ENCODE measurements at regions not wholly inside any gene's neighbourhood (a gene's known extent, or its start where the extent isn't known, plus 50 kb on each side); places are given as distances from the start of the nearest gene placed in this dataset.

DNA sequence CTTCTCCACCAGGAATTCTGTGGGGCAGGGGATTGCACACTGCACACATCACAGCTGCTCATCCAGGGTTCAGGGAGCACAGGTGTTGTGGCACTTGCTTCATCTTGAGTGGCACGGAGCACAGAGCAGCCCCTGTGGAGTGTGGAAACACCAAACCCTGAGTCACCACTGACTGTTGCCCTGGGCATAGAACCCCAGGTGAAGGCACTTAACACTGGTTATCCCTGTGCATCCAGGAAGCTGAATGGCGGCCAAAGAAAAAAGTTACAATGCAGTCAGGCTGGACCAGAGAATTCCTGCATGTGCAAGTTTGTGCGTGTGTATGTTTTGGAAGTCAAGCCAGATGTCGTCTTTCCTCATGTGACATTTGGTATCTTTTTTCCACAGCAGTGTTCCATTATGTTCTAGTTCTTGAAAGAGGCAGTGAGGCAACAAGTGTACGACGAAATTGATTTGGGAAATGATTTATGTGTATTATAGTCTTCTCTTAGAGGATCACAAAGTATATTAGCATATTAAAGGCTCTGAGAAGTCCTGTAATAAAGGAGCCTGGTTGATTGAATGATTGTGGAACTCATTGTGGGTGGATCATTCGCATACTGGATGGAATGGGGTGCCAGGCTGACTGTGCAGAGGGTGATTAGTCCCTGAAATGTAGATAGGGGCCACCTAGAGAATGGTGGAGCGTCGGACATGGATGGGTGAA lies 292.3 kb downstream of the TLE3 start:
- no peak for DNase-seq

DNA sequence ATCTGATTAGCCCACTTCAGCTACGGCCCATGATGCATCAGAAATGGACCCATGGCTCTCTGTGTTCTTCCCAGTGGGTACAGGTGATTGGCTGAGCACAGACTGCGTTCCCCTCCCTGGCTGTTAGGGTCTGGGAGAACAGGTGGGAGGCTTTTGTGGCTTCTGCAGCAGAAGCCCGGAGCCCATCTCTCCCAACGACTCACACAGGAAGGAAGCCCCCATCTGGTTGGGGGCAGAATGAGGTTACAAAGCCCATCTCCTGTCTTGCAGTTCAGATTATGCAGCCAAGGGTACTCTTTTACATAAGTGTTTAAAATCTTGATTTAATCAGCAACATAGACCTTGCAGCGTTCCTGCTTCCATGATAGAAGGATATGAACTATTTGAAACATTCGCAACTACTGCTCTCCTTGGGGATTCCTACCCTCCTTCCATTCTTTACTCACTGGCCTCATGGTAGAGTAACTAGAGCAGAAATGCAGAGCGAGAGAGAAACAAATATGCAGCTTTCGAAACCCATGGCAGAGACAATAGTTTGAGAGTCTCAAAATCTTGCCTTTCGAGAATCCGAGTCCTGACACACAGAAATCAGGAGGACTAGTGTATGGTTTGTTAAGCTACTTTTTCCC lies 291.3 kb downstream of the TLE3 start:
- no peak for DNase-seq

DNA sequence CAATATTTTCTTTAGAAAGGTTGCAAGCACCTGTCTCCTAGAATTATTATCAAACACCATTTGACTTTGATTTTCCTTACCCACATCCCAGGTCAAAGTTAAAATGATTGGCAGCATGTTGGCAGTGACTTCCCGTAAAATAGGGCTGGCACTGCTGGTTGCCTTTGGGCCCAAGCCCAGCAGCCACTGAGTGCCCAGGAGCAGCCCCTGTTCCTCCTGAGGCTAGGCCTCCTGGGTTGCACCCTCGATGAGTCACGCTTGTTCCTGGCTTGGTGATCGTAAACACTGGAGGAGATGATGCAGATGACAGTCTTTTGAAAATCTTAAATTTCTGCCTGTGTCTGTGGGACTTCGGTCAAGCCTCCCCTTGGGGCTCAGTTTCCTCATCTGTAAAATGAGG lies 290.0 kb downstream of the TLE3 start:
- peak; percentile 13 for DNase-seq

DNA sequence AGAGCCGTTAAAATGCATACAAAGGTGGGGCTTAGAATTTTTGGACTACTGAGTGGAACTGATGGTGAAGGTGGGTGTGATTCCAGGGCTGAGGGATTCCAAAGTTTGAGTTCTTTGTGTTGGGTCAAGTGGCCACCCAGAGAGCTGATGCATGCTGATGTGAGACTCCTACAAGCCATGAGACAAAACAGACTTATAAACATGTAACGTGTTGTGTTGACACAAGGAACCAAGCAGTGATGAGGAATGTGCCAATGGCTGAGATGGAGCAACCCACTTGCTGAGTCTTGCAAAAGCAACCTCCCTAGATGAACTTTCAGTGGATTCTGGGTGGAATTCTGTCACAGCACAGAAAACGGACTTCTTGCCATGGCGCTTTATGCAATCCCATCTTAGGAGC lies 289.0 kb downstream of the TLE3 start:
- no peak for DNase-seq

DNA sequence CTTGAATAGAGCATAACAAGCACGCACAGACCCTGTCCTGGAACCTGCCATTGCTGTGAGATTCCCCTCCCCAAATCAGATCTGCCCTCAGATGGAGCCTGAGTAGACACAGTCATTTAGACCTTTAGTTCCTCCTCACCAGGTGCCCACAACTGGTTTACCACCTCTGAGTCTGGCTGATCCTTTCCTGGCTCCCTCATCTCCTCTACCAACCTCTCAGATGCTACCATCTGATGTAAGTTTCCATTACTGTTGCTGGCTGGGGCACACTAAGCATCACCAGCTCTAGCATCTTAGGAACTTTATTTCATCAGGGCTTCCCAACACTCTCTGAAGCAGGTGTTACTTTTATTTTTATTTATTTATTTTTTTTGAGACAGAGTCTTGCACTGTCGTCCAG lies 288.3 kb downstream of the TLE3 start:
- no peak for DNase-seq

DNA sequence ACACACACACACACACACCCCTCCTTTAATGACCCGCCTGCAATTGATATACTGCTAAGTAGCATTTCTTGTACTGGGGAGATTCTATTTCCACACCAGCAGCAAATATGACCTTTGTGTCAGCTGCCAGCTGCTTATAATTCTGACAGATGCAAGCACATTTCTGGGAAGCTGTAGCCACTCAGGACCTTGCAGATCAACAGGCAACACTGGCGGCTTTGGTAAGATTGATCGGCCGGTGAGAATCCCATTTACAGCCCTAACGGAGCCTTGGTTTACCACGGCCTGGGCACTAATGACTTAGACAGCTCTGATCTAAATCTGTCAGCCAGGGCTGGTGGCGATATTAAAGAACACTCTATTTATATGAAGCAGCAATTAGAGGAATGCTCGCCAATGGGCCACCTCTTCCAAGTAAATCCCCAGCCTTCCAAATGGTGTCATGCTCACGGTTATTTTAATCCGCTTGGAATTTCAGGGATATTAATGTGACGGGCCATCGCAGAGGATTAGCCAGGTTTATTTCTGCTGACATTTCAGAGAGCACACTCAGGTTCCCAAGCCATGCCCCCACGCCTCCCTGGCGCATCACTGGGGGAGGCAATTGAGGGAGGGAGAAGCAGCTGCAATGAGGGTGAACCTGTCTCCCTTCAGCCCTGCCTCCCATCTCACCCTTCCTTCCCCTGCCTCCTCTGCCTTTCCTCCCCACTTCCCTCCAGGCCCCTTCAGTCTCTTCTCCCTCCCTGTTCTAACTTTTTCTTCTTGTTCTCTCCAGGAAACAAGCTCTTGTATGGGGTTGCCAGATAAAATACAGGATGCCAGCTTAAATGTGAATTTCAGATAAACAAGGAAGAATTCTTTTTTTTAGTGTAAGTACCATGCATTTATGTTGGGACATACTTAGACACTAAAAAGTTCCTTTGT lies 287.0 kb downstream of the TLE3 start:
- DNase-seq = no peak

DNA sequence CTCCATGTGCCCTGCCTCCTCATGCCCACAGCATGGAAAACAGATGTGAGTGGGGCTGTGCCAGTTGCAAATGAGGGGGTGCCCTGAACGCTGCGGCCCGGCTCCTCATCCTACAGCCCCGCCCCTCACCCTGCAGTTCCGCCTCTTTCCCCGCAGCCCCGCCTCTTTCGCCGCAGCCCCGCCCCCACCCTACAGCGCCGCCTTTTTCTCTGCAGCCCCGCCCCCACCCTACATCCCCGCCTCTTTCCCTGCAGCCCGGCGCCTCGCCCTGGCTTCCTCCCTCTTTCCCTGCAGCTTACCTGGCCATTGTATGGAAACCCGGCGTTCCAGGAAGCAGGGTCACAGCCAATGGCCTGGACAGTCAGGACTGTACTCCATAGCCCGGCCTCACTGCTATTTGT lies 284.9 kb downstream of the TLE3 start:
- DNase-seq = no peak

DNA sequence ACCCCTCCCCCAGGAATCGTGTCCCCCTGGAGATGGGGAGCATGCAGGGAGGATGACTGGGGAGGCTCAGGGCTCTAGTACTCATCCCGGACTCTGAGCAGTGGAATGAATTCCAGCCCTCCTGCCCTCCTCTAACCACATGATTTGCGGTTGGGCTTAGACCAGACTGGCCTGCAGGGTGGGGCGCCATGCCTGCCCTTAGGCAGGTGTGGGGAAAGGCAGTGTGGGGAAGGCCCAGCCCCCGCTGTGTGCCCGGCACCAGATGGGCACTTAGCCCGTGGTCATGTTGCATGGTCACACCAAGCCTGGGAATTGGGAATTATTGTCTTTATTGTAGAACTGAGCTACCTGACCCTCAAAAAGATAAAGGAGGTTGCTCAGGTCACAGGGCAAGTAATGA lies 283.8 kb downstream of the TLE3 start:
- no peak for DNase-seq

DNA sequence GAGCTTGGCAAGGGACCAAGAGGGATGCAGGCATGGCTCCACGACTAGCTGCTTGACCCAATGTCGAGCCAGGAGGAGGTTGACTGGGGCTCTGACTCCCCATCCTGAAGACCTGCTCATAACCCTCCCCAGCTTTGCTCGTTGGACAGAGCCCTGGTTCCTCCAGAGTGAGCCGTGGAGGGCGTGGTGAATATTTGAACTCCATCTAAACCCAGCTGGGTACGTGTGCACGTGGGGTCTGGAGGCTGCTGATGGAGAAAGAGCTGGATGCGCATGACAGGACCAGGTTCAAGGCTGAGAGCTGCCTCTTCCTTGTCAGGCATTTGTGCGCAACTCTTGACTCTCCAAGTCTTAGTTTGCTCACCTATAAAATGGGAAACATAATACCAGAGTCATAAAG lies 282.8 kb downstream of the TLE3 start:
- no peak for DNase-seq

DNA sequence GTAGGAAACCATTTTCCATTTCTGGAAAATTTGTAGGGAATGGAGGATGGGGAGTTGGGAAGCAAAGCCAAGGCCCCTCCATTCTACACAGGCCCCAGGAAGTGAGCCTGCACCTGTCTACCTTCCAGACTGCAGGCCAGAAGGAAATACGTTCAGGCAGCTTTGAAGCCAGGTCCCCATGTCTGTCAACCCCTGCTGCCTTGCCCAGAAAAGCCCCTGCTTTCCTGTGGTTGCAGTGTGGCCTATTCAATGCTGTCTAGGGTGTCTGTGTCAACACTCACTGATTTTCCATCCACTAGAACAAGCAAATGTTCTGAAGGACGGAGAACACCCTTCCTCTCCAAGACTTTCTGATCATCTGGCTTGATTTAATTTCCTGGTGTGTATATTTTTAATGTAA lies 281.9 kb downstream of the TLE3 start:
- no peak for DNase-seq

DNA sequence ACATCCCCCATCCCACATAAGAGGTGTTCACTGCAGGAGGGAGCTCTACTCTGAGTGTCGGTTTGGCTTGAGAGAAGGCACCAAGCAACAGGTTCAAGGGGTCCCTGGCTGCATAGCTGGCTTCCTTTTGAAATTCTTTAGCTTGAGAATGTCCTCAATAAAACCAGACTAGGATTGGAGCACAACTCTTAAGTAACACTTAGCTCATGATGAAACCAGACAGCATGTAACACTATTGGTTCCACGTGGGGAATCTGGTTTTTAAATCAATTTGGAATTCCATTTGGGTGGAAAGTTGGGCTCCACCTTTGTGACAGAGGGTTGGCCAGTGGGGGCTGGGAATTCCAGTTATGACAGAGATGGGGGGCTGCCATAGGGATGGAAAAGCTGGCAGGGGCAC lies 281.2 kb downstream of the TLE3 start:
- DNase-seq = no peak

DNA sequence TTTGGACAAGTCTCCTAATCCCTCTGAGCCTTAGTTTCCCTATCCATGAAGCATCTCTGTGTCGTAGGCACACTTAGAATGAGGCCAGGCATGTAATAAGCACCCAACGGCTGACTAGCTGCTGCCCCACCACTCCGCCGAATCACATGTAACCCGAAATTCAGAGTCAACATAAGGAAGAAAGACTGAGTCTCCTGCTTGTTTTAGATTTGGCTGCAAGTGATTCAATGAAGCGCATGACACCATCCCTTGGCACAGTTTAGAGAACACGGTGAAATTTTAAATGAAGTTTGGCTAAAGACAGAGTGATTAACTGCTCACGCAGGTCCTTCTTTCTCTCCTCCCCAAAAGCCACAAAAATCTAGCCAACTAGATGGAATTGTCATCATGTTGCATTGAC lies 279.2 kb downstream of the TLE3 start:
- no peak for DNase-seq

DNA sequence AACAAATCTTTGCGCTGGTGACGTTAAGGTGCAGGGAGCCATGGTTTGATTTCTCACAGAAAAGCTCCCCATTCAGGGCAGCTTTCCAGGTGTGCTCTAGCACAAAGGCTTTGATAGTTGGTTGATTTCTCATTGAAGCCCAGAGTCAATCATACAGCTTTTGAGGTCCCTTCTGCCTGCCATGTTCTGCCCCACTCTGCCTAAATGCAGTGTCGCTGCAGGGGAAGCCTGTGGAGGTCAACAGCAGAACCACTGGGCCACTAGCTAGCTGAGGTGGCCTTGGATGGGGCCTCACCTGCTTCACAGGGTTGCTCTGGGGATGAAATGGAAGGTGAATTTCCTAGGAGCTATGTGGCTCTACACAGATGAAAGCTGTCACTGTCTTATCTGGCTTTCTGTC lies 278.3 kb downstream of the TLE3 start:
- no peak for DNase-seq

DNA sequence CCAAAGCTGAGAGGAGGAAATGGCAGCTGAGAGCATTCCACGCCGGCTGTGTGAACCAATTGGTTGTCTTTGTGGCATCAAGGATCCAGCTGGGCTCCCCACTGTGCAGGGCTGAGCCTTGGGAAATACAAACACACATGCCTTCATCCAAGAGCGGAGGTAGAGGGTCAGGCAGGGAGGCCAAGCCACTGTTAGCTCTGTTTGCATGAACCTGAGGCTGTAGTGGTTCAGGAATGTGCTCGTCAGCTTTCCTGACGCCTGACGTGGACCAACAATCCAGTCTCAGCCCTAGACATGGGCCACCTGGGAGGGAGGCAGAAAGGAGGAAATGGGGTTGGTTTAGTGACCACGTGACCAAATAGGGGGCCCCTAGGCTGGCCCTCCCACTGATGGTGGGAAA lies 276.9 kb downstream of the TLE3 start:
- no peak for DNase-seq

DNA sequence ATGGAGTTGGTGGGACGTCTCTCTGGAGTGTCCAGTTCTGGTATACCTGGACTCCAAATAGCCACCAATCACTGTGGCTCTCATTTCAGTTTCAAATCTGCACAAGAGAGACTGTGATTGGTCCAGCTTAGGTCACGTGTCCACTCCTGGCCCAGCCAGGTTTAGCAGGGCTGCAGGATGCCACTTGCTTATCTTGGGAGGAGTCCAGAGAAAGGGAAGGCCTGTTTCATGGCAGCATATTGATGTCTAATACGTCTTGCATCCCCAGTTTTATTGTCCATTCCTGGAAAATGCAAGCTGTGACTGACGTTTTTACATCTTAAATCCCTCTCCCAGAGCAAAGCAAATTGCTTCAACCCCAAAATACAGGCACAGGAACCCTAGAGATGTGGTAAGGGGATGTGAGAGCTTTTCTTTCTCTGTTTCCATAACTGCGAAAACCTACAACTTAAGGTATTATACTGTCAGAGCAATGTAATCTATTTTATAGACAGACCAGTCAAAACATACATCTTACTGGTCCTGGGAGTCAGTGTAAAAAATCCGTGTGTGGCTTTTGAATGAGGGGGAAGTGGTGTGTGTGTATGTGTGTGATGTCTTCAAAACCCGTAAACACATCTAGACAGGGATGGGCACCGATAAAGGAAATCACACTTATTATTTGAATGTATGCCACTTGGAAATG lies 274.4 kb downstream of the TLE3 start:
- DNase-seq = no peak

DNA sequence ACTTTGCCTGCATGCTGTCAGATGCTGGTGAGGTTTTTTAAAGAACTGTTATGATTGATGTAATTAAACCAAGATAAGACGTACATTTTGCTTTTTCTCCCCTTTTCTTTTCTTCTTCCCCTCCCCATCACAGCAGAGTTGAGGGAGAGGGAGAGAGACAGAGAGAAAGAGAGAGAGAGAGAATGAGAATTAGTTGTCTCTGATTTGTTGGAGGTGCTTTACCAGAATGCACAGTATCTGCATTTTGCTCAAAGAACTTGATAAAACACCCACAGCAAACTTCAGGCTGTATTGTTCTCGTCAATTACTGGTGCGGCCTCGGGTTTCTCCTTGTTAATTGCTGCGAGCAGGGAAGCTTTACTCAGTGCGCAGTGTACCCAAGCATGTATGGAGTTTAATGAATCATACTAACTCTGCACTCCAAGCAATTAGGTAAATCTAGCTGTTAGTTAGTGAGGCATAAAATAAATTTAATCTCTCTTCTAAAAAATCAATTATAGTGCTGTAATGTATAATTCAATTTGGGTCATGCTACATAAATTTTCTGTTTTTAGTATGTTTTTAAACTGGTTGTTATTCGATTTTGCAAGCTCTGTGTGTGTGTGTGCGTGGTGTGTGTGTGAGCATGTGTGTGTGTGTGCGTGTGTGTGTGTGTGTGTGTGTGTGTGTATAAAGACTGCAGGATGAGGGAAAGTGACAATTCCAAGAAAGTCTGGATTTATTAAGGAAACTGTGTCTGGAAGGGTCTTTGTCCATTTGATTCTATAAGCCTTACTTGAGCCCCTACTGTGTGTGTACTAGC lies 273.4 kb downstream of the TLE3 start:
- no peak for DNase-seq

DNA sequence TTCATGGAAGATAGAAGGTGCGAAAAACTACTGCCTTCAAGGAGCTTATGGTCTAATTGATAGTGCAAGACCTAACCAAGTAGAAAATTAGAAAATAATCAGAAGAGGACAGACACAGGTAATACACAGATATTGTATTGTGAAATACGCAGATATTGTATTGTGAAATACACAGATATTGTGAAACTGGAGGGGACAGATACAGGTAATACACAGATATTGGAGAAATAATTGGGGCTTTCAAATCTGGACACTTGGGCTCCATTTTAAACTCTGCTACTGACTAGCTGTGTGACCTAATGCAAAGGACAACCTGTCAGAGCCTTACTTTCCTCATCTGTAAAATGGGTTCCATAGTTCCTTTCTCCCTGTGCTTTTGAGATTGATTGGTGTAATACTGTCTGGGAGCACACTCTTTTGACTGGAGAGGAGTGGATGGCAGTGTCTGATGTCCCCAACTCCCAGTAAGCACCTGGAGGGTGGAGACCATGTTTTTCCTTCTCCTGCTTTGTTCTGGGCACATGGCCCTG lies 272.8 kb downstream of the TLE3 start:
- DNase-seq = no peak

DNA sequence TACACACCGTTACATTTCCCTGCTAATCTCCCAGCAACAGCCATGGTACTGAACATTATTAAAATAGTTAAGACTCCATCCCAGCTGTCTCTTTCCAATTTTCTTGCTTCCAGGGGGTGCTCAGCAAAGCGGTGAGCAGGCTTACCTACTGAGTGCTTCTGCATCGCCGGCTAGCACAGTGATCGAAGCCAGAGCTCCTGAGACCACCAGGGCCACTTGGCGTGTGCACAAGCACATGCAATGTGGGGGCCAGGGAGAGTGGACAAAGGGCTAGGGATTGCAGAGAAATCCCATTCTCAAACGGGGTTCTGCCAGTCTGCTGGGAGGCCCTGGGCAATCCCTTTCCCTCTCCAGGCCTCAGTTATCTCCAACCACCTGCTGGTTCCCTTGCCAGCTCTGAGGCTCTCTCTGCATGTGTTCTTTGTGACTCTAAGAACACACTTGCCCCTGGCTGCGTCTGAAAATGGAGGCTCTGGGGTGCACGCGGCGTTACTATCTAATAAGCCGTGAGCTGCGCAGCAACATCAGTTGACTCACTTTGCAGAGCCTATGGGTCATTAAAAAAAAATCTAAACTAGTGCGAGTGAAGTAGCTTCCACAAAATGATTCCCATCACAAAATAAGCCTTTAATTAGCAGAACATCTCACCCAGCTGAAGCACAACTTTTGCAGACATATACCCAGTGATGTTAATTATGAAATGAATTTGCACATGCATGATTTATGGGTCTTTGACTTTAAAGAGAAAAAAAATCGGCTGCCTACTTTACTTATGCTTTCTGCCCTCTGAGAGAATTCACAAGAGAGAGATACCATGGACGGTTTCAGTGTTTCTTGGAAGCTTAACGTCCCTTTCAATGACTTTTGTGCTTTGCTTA lies 271.5 kb downstream of the TLE3 start:
- DNase-seq = no peak

DNA sequence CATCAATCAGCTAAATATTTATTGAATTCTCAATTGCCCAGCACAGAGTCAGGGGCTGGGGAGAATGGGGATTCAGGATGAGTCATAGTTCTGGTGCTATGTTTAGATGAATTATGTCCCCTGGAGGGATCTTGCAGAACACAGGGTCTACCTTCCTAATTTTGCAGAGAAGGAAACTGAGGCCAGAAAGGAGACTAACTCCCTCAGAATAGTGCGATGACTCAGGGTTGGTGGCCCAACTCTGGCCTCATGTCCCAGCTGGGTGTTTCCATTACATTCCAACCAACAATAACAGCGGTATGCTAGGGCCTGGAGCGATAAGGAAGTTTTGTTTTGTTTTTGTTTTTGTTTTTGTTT lies 270.9 kb downstream of the TLE3 start:
- DNase-seq = no peak

DNA sequence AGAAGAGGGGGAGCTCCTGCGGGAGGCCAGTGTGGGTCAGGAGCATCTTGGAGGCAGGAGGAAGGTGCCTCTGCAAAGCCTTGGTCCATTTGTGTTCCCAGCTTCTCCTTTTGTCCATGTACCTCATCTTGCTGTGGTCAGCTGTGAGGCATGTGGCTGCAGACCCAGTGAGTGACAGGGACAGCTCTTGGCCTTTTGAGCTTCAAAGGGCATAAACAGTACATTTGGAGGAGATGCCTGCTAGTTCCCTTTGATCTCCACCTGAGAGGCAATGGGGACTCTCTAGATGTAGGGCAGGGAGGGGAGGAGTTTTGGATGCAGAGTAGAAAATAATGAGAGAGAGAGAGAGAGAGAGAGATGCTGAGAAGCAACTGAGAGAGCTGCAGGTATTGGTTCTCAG lies 270.0 kb downstream of the TLE3 start:
- DNase-seq = no peak

DNA sequence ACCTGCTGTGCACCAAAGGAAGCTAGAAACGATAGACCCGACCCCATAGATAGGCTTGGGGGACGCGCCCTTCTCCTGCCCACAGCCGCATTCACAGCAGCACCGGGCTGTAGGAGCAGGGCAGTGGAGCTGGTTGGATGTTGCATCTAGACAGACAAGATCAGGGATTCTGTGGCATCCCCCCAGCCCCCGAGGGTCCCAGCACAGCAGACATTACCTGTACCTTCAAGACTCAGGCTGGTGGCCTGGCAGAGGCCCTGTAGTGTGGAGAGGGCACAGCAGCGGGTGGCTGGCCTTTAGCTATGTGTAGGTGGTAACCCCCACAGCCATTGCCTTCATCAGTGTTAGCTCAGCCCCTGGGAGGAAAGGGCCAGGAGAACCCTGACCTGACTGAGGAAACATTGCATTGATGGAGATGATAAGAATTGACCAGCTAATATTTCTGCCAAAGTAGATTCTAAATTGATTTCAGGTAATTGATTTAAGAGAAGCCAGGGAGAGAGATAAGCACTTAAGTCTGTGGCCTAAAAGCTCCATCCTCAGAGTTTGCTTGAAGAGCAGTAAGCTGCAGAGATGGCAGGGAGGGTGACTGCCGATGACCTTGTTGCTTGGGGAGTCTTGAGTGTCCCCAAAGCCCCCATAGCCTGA lies 269.4 kb downstream of the TLE3 start:
- DNase-seq = no peak
